ENCODE measurements at regions not wholly inside any gene's neighbourhood (a gene's known extent, or its start where the extent isn't known, plus 50 kb on each side); places are given as distances from the start of the nearest gene placed in this dataset.
"Not testable (repeated sequence)": the region's sequence is repeated elsewhere in the genome, so short reads cannot be mapped to it uniquely, and the experiment has no call there.

GRCh38 chr20:47936612-47937011, 151.3 kb upstream of the SULF2 start:
- no peak for DNase-seq

DNA sequence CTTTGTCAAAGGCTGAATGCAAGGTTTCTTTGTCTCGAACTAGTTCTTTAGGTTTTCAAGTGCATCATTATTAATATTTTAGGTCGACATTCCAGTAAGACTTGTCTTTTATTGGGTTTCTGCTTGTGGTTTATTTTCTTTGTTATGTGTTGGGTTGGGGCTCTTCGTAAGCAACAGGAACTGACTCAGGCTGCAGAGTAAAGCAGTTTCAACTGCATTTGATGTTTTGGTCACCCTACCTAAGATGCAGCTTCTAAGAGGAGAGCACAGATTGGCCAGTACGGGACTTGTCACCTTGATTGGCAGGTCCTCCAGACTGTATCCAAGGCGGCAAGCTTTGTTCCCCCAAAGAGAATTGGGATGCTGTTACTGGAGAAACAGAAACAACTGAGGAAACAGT, 149.5 kb upstream of the SULF2 start:
- DNase-seq, result no peak

DNA sequence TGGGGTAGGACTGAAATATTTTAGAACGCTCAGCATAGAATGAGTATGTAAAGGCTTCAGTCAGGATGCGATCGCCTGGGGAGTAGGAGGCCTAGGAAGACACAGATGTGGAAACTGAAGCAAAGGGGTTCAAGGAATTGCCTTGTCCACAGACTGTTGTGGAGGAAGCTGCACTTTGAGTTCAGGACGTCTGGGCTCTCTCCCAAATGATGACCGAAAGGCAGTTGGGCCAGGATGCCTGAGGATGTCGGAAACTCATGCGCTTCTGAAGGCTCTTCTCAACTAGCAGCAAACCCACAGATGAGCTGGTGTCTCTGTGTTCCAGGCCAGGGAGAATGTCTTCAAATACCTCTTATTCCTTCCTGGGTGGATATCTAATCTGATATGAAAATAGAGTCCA, 146.2 kb upstream of the SULF2 start:
- DNase-seq, result no peak

DNA sequence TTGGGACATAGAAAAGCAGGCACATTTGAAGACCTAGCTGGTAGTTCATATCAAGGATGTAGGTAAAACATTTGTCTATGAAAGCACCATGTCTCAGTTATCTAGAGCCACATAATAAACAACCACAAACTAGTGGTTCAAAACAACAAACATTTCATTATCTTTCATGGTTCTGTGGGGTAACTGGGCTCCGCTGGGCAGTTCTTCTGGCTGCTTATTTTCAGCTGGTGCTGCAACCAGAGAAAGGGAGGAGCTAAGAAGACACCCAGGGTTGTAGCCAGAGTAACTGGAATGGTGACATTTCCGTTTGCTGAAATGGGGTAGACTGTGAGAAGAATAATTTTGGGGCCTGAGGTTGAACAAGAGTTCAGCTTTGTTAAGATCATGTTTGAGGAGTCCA, 145.7 kb upstream of the SULF2 start:
- DNase-seq, result no peak

DNA sequence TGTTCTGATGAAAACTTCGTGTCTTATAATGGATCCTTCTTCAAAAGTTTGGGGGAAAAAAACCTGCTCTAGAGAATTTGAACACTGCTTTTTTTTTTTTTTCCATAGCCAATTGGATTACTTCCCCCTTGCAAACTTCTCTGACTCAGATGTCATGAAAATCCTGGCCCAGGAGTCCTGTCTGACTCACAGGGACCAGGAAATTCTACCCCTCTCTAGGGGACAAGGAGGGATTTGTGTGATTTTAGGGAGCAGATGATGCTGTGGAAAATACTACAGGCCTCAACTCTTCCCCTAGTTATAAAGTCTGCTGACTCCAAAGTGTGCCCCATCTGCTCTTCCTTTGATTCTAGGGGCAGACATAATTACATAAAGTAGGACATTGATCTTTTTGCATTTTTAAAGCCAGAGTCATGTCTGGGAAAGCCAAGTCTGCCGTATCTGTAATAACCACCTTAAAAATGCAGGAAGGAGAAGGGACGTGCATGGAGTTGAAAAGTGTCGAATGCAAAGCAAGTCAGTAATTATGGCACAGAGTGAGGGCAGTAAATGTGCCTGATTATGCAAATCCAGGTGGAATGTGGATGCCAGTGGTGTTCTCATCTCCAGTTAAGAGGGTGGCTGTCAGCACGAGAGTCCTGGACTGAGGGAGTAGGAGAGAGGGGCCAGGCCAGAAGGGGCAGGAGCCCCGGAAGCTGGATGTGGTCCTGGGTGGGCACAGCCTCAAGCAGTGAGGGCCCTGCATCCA, 144.3 kb upstream of the SULF2 start:
- no peak for DNase-seq

DNA sequence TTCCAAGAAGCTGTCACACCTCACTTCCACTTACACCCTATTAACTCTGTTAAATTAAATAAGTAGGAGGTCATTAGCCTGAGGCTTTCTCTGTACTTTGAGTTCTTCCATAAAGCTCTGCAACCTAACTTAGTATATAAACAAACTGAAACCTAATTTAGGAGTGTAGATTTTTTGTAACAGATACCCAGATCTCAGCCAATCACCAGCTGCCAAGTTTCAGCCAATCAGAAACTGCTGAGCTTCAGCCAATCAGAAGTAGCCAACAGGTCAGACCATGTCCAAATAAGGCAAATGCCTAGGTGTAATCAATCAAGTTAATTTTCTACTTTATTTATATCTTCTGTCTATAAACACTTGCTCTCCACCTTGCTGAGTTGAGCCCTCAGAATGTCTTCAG, 142.7 kb upstream of the SULF2 start:
- DNase-seq, result no peak

- no peak for DNase-seq
These were observed 142.1 kb upstream of the SULF2 start for GRCh38 chr20:47927385-47927851.

- no peak for DNase-seq
These were observed 141.4 kb upstream of the SULF2 start for GRCh38 chr20:47926731-47927130.

DNA sequence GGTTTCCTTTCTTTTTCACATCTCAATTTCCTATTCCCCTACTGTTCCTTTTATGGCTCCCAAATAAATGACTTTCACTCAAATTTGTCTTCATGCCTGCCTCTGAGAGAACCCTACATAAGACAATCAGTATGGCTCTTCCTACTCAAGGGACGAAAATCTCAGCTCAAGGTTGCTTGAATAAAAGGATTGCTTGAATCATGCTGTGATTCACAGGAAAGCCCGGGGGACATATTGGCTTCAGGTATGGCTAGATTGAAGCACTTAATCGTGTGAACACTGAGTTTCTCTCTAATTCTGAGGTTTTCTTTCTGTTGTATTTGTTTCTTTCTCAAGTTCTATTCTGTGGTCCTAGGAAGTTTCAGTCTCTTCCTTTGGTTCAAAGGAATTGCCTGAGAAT, 140.3 kb upstream of the SULF2 start:
- no peak for DNase-seq

DNA sequence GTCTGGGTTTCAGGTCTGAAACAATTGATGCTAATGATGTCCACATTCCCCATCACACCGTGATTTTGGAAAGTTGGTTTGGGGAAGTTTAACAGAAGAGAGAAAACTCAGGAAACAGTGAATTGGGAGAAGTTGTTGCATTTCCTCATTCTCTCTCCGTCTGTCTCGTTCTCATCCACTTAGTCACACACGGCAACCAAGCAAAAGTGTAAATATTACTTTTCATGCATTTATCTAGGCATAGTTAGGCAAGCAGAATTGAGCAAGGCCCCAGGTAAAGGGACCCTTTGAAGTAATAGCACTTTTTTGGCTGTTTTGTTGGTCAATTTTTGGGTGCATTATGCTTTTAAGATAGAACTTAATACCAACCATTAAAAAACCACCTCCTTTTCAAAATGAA, 137.0 kb upstream of the SULF2 start:
- no peak for DNase-seq

DNA sequence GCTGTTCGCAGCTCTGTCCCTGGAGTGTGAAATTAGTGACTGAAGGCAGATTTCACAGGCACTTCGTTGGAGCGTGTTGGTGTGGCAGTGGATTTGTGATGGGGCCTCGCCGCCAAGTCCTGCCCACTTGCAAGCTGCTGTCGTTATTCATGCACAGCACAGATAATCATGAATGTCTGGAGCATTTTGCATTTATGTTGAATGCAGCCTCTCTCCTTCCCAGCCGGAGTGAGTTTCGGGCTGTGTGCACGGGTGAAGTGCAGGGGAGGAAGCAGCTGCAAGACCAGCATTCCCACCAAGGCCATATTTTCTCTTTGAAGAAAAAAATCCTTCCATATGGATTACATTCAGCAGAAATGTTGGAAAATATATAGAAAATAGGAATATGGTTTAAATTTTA, 136.5 kb upstream of the SULF2 start:
- DNase-seq, result not testable (repeated sequence)

DNA sequence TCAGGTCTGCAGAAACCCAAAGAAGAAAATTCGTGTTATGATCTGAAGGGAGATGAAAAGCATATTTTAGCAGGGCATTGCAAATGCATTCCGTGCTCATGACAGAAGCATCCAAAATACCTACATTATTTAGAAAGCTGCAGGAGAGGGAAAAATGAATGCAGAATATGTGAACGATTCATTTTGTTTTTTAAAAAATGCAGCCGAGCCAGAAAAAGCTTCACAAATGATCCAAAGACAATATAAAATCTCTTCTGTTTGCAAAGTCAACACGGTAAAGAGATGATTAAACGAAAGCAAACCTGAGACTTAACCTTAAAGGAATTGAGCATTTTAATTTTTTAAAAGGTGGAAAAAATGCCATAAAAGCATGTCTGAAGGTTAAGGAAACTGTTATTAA, 136.1 kb upstream of the SULF2 start:
- DNase-seq, result no peak

GRCh38 chr20:47917549-47918070, 132.3 kb upstream of the SULF2 start:
- DNase-seq, result no peak

DNA sequence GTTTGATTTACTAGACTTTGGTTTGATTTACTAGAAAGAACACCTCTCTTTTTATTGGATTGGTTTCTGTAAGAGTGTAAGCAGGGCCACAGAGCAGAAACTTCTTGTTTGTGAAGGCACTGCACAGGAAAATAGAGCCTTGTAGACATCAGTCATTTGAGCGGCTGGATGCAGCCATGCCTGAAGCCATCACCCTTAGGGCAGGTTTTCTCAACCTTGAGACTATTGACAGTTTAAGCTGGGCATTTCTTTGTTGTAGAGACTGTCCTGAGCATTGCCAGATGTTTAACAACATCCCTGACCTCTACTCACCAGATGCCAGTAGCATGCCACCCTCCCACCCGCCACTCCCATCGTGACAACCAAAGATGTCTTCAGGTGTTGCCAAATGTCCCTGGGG, 130.2 kb upstream of the SULF2 start:
- DNase-seq, result no peak

DNA sequence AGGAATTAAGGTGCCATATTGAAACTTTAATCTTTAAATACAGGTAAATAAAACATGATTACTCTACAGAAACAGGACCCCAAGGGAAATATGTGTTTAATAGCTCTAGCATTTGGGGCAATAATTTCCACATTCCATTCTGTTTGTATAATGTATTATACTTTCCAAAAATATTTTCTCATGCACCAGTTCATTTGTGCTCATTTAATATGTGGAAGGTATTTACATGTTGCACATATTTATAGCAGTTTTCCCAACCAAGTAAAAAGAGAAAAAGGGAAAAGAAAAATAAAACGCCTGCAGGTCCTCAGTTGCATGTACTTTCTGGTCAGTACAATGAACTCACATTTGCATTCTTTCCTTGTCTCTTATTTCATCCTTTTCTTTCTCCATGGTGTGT, 129.5 kb upstream of the SULF2 start:
- DNase-seq, result no peak

- not testable (repeated sequence) for DNase-seq
These were observed 127.7 kb upstream of the SULF2 start for GRCh38 chr20:47912786-47913501.

DNA sequence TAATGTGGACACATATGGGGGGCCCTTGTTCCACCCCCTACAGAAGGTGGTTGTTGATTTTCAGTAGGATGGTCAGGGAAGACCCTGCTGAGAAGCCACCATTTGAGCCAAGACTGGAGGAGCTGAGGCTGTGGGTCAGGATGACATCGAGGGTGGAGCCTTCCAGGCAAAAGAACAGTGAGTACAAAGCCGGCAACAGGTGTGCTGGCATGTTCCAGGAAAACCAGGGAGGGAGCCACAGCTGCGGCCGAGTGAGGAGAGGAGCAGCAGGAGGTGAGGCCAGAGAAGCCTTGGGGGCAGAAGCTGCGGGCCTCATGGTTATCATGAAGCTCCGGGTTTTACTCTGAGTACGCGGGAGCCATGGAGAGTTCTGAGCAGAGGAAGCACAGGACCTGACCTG, 126.9 kb upstream of the SULF2 start:
- not testable (repeated sequence) for DNase-seq

- not testable (repeated sequence) for DNase-seq
These were observed 124.6 kb upstream of the SULF2 start for GRCh38 chr20:47909696-47910369.

- not testable (repeated sequence) for DNase-seq
These were observed 123.2 kb upstream of the SULF2 start for GRCh38 chr20:47908361-47909035.

GRCh38 chr20:47907951-47908350, 122.7 kb upstream of the SULF2 start:
- not testable (repeated sequence) for DNase-seq

GRCh38 chr20:47907031-47907675, 121.9 kb upstream of the SULF2 start:
- no peak for DNase-seq

DNA sequence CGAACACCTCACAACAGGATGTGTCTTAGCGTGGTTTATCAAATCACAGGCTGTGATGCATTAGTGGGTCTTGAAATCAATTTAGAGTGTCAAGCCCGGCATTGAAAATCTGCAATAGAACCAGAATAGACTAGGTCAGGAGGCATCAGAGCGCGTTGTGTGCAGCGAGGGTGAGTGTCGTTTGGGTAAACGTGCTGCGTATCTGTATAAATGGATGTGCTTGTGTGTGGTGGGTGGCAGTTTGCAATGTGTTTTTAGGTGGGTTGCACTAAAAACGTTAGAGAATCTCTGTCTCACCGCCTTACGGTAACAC, 121.0 kb upstream of the SULF2 start:
- no peak for DNase-seq
